Liver (tissue), 8 donors: ENCODE measurements at regions not wholly inside any gene's neighbourhood (a gene's known extent, or its start where the extent isn't known, plus 50 kb on each side); places are given as distances from the start of the nearest gene placed in this dataset.
A peak's percentile ranks its signal among the peaks of the same experiment; 100 is the strongest.

Source experiments
- DNase-seq: peaks from one replicate; pipeline ENCODE4 v3.0.0-alpha.2; 2017; ENCODE audit warnings: low spot score
- H3K27ac ChIP-seq, 2 donors: one replicate each; pipeline ENCODE4 v1.7.0; 2013; ENCODE audit warnings: inconsistent platforms in 2 of 2, low read length in 2 of 2, control low read depth in 1 of 2, low read depth in 1 of 2, mild to moderate bottlenecking in 1 of 2
- H3K27me3 ChIP-seq, 4 donors: one replicate each; pipeline versions ENCODE4 v1.6.1 to v1.7.0; 2013; ENCODE audit warnings: low read length in 3 of 4, inconsistent platforms in 1 of 4, mild to moderate bottlenecking in 1 of 4, moderate library complexity in 1 of 4; ENCODE audit not compliant: control insufficient read depth in 4 of 4, insufficient read depth in 4 of 4
- H3K36me3 ChIP-seq, 4 donors: one replicate each; pipeline versions ENCODE4 v1.6.1 to v1.7.0; 2013; ENCODE audit warnings: low read length in 3 of 4, mild to moderate bottlenecking in 3 of 4, low read depth in 1 of 4, moderate library complexity in 1 of 4; ENCODE audit not compliant: control insufficient read depth in 4 of 4, insufficient read depth in 3 of 4
- H3K4me1 ChIP-seq, 4 donors: one replicate each; pipeline versions ENCODE4 v1.6.1 to v1.7.0; 2013; ENCODE audit warnings: low read length in 3 of 4, mild to moderate bottlenecking in 3 of 4, moderate library complexity in 1 of 4; ENCODE audit not compliant: control insufficient read depth in 4 of 4, insufficient read depth in 4 of 4
- H3K4me3 ChIP-seq, 3 donors: one replicate each; pipeline versions ENCODE4 v1.6.1 to v1.7.0; 2013; ENCODE audit warnings: low read length in 3 of 3, control low read depth in 1 of 3, low read depth in 1 of 3, mild to moderate bottlenecking in 1 of 3
- H3K9ac ChIP-seq, 2 donors: one replicate each; pipeline ENCODE4 v1.7.0; 2013; ENCODE audit warnings: low read length in 2 of 2, mild to moderate bottlenecking in 2 of 2, moderate library complexity in 2 of 2, control low read depth in 1 of 2, low read depth in 1 of 2
- H3K9me3 ChIP-seq, 4 donors: one replicate each; pipeline versions ENCODE4 v1.6.1 to v1.7.0; 2013; ENCODE audit warnings: low read length in 3 of 4; ENCODE audit not compliant: control insufficient read depth in 4 of 4
- ATF3 ChIP-seq: IDR thresholded peaks from 2 replicates; pipeline ENCODE4 v1.6.1; 2016; ENCODE audit warnings: antibody characterized with exemption
- CTCF ChIP-seq: fragments of 150-350 bp; IDR thresholded peaks from 2 replicates; pipeline ENCODE4 v1.5.1; 2017; ENCODE audit warnings: improper control_type of control experiment, low read depth, low read length; ENCODE audit not compliant: missing input control
- EGR1 ChIP-seq, 2 donors: IDR thresholded peaks; 2 replicates each; pipeline ENCODE4 v1.6.1; 2016 to 2018; ENCODE audit warnings: antibody characterized with exemption in 2 of 2, low read depth in 2 of 2
- FOXA1 ChIP-seq: IDR thresholded peaks from 2 replicates; pipeline ENCODE4 v1.6.1; 2016; ENCODE audit warnings: antibody characterized with exemption
- FOXA2 ChIP-seq: IDR thresholded peaks from 2 replicates; pipeline ENCODE4 v1.6.1; 2016; ENCODE audit warnings: antibody characterized with exemption
- GABPA ChIP-seq, 2 donors: IDR thresholded peaks in 1 of 2; conservative IDR thresholded peaks in 1 of 2; 2 replicates each; pipeline ENCODE4 v1.6.1; 2016; ENCODE audit warnings: antibody characterized with exemption in 2 of 2, mild to moderate bottlenecking in 1 of 2, moderate library complexity in 1 of 2
- HNF4A ChIP-seq, 2 donors: conservative IDR thresholded peaks; 2 replicates each; pipeline ENCODE4 v1.6.1; 2016; ENCODE audit warnings: antibody characterized with exemption in 2 of 2, mild to moderate bottlenecking in 2 of 2
- HNF4G ChIP-seq: IDR thresholded peaks from 2 replicates; pipeline ENCODE4 v1.6.1; 2016; ENCODE audit warnings: antibody characterized with exemption
- JUND ChIP-seq, 2 donors: IDR thresholded peaks; 2 replicates each; pipeline ENCODE4 v1.6.1; 2016; ENCODE audit warnings: antibody characterized with exemption in 2 of 2
- MAX ChIP-seq: IDR thresholded peaks from 2 replicates; pipeline ENCODE4 v1.6.1; 2016; ENCODE audit warnings: antibody characterized with exemption
- NR2F2 ChIP-seq: IDR thresholded peaks from 2 replicates; pipeline ENCODE4 v1.6.1; 2016; ENCODE audit warnings: antibody characterized with exemption
- RAD21 ChIP-seq, 2 donors: IDR thresholded peaks; 2 replicates each; pipeline ENCODE4 v1.6.1; 2016; ENCODE audit warnings: antibody characterized with exemption in 2 of 2, mild to moderate bottlenecking in 2 of 2
- REST ChIP-seq: IDR thresholded peaks from 2 replicates; pipeline ENCODE4 v1.6.1; 2016; ENCODE audit warnings: antibody characterized with exemption, mild to moderate bottlenecking
- RXRA ChIP-seq, 2 donors: IDR thresholded peaks; 2 replicates each; pipeline ENCODE4 v1.6.1; 2017 to 2018; ENCODE audit warnings: antibody characterized with exemption in 2 of 2, mild to moderate bottlenecking in 1 of 2
- TAF1 ChIP-seq: conservative IDR thresholded peaks from 2 replicates; pipeline ENCODE4 v1.6.1; 2016; ENCODE audit warnings: antibody characterized with exemption, mild to moderate bottlenecking
- YY1 ChIP-seq: IDR thresholded peaks from 2 replicates; pipeline ENCODE4 v1.6.1; 2016; ENCODE audit warnings: antibody characterized with exemption, mild to moderate bottlenecking
- WGBS: extraction: QIAGEN DNeasy Blood & Tissue Kit; methylation state at CpG from one replicate; pipeline ENCODE4 v1.1.7; 2013; 5-methylcytosine and 5-hydroxymethylcytosine counted together
- donor health status: healthy.
- donor health status: healthy.
- donor health status: healthy.
- donor health status: healthy.
- donor health status: healthy.

GRCh38 chr9:90103771-90104170 is 499.0 kb downstream of the GADD45G start:
- Histone ChIP-seq H3K9ac (no peak overlapping the region), H3K27me3 (no peaks in the 10 kb centered on the region), H3K4me3 (no peak overlapping the region), H3K36me3 (no peaks in the 10 kb centered on the region), H3K9me3 (no peaks in the 10 kb centered on the region), H3K4me1 (peaks cover 0 to 9% (median 2%) of the 10 kb centered on the region in 4 donors), H3K27ac (no peak overlapping the region)
- DNase-seq, result no peak
- no peak for TF ChIP-seq CTCF
- TF ChIP-seq TAF1, result no peak
- no peak for TF ChIP-seq FOXA2
- TF ChIP-seq GABPA (IDR thresholded peaks at IDR 0.05 in 1 of 2, conservative IDR thresholded peaks at IDR 0.05 in 1 of 2), result no peak
- no peak for TF ChIP-seq RAD21 (IDR thresholded peaks at IDR 0.05)
- no peak for TF ChIP-seq YY1
- TF ChIP-seq HNF4A (conservative IDR thresholded peaks at IDR 0.05), result no peak
- no peak for TF ChIP-seq MAX
- TF ChIP-seq REST, result no peak
- no peak for TF ChIP-seq ATF3

GRCh38 chr9:90105773-90106172 is 501.0 kb downstream of the GADD45G start:
- H3K9me3 ChIP-seq, result peaks cover 0 to 5% (median 0%) of the 10 kb centered on the region in 4 donors

GRCh38 chr9:90107040-90107725 is 502.4 kb downstream of the GADD45G start:
- peaks cover 0 to 6% (median 1%) of the 10 kb centered on the region in 4 donors for H3K4me1 ChIP-seq
- no peak for DNase-seq
- H3K36me3 ChIP-seq, result no peaks in the 10 kb centered on the region
- no peak overlapping the region for H3K4me3 ChIP-seq
- peaks cover 0 to 5% (median 0%) of the 10 kb centered on the region in 4 donors for H3K9me3 ChIP-seq
- H3K27ac ChIP-seq, result peak overlapping the region in 1 of 2 donors; percentile 54
- no peak overlapping the region for H3K9ac ChIP-seq
- WGBS, result 39% methylated on average over 4 of the region's 4 CpGs
- no peaks in the 10 kb centered on the region for H3K27me3 ChIP-seq
- TF ChIP-seq NR2F2, result no peak
- no peak for TF ChIP-seq FOXA2
- TF ChIP-seq REST, result no peak
- TF ChIP-seq MAX, result no peak
- no peak for TF ChIP-seq FOXA1
- TF ChIP-seq HNF4G, result no peak
- TF ChIP-seq EGR1 (IDR thresholded peaks at IDR 0.05; ENCODE audit: low read depth in 2 of 2), result no peak
- TF ChIP-seq JUND (IDR thresholded peaks at IDR 0.05), result peak; percentile 97 to 98
- TF ChIP-seq RAD21 (IDR thresholded peaks at IDR 0.05), result no peak
- TF ChIP-seq RXRA (IDR thresholded peaks at IDR 0.05), result peak in 1 of 2 donors; percentile 29

More at GRCh38 chr9:90105773-90106172, 501.0 kb downstream of the GADD45G start:
- TF ChIP-seq NR2F2 (no peak), HNF4A (conservative IDR thresholded peaks at IDR 0.05) (peak in 1 of 2 donors; percentile 13)
- Histone ChIP-seq H3K9ac (no peak overlapping the region), H3K27me3 (no peaks in the 10 kb centered on the region), H3K4me3 (no peak overlapping the region), H3K27ac (no peak overlapping the region), H3K4me1 (peaks cover 0 to 6% (median 2%) of the 10 kb centered on the region in 4 donors), H3K36me3 (no peaks in the 10 kb centered on the region)
- DNase-seq, result no peak
- WGBS, result 24% methylated on average over 1 of the region's 1 CpG
